DOHH2 (cell line): ENCODE measurements at regions not wholly inside any gene's neighbourhood (a gene's known extent, or its start where the extent isn't known, plus 50 kb on each side); places are given as distances from the start of the nearest gene placed in this dataset.

Experiments
- EZH2phosphoT487 ChIP-seq: fragments of 200-600 bp; sonication (generic); IDR thresholded peaks from 2 replicates; pipeline ENCODE4 v1.6.1; 2017; ENCODE audit warnings: borderline replicate concordance, mild to moderate bottlenecking, antibody characterized with exemption, low read length, moderate library complexity, mixed read lengths
- TF ChIP-seq, protein P1 (sequence below): fragments of 200-600 bp; sonication (generic); IDR thresholded peaks from one replicate; pipeline ENCODE4 v1.5.1; 2014; ENCODE audit warnings: antibody characterized with exemption, mild to moderate bottlenecking, low read depth, low read length; ENCODE audit not compliant: poor library complexity, severe bottlenecking

- TF ChIP-seq, protein P1, sequence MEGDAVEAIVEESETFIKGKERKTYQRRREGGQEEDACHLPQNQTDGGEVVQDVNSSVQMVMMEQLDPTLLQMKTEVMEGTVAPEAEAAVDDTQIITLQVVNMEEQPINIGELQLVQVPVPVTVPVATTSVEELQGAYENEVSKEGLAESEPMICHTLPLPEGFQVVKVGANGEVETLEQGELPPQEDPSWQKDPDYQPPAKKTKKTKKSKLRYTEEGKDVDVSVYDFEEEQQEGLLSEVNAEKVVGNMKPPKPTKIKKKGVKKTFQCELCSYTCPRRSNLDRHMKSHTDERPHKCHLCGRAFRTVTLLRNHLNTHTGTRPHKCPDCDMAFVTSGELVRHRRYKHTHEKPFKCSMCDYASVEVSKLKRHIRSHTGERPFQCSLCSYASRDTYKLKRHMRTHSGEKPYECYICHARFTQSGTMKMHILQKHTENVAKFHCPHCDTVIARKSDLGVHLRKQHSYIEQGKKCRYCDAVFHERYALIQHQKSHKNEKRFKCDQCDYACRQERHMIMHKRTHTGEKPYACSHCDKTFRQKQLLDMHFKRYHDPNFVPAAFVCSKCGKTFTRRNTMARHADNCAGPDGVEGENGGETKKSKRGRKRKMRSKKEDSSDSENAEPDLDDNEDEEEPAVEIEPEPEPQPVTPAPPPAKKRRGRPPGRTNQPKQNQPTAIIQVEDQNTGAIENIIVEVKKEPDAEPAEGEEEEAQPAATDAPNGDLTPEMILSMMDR, result no peak
- no peak for TF ChIP-seq EZH2phosphoT487
Measured at GRCh38 chr15:29872716-29873115, 50.4 kb upstream of the TJP1 start.
